Adrenal gland (tissue), 5 donors: ENCODE measurements at regions not wholly inside any gene's neighbourhood (a gene's known extent, or its start where the extent isn't known, plus 50 kb on each side); places are given as distances from the start of the nearest gene placed in this dataset.
"Not testable (repeated sequence)": the region's sequence is repeated elsewhere in the genome, so short reads cannot be mapped to it uniquely, and the experiment has no call there.

Source experiments
- POLR2A ChIP-seq, 2 donors: fragments of 450-650 bp; IDR thresholded peaks; one replicate each; pipeline ENCODE4 v1.6.1; 2017; ENCODE audit warnings: antibody characterized with exemption in 2 of 2, mild to moderate bottlenecking in 2 of 2, moderate library complexity in 1 of 2
- TF ChIP-seq, protein P1 (sequence below), 6 experiments: fragments of 450-650 bp in 4 of 6; fragments of 200-600 bp in 2 of 6; sonication (generic) in 1 of 6; IDR thresholded peaks; 1 replicate in 5 of 6; 2 replicates in 1 of 6; pipeline versions ENCODE4 v1.5.1 to v1.8.0; 2016 to 2021; ENCODE audit warnings: antibody characterized with exemption in 6 of 6, mild to moderate bottlenecking in 2 of 6, moderate library complexity in 1 of 6
- donor health status: DM: no; HTN: no; CAD: no.

DNA sequence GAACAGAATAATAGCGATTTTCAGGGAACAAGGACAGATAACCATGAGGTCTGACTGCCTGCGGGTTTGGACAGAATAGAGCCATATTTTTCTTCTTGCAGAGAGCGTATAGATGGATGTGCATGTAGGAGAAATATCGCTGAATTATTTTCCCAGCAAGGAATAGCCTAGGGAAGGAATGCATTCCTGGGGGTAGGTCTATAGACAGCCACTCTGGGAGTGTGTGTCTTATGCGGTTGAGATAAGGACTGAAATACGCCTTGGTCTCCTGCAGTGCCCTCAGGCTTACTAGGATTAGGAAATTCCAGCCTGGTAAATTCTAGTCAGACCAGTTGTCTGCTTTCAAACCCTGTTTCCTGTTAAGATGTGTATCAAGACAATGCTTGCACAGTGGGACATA lies 139.3 kb downstream of the ZNF248 start:
- TF ChIP-seq, protein P1, sequence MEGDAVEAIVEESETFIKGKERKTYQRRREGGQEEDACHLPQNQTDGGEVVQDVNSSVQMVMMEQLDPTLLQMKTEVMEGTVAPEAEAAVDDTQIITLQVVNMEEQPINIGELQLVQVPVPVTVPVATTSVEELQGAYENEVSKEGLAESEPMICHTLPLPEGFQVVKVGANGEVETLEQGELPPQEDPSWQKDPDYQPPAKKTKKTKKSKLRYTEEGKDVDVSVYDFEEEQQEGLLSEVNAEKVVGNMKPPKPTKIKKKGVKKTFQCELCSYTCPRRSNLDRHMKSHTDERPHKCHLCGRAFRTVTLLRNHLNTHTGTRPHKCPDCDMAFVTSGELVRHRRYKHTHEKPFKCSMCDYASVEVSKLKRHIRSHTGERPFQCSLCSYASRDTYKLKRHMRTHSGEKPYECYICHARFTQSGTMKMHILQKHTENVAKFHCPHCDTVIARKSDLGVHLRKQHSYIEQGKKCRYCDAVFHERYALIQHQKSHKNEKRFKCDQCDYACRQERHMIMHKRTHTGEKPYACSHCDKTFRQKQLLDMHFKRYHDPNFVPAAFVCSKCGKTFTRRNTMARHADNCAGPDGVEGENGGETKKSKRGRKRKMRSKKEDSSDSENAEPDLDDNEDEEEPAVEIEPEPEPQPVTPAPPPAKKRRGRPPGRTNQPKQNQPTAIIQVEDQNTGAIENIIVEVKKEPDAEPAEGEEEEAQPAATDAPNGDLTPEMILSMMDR (IDR thresholded peaks at IDR 0.05): not testable (repeated sequence)
- TF ChIP-seq POLR2A (IDR thresholded peaks at IDR 0.05): not testable (repeated sequence)
